IMR-90 (cell line): ENCODE measurements at regions not wholly inside any gene's neighbourhood (a gene's known extent, or its start where the extent isn't known, plus 50 kb on each side); places are given as distances from the start of the nearest gene placed in this dataset.

Experiments
- ATAC-seq: fragments of 200-7000 bp; cut with Tn5 transposase; 2 replicates; pipeline ENCODE4 v1.9.1; 2020; ENCODE audit warnings: low read depth, mild to moderate bottlenecking, moderate library complexity
- BruUV-seq: library from RNA; stranded (reverse); fragments of 400-500 nt; replicated peaks from 2 replicates; lab custom pipeline; 2021; lab: Mats Ljungman, UMichigan
- CTCF ChIA-PET: fragments of 300-600 bp; formaldehyde crosslinking; extraction: SDS; loops from one replicate; lab custom pipeline; 2021; ENCODE audit warnings: antibody characterized with exemption; lab: Yijun Ruan, JAX
- POLR2A ChIA-PET: fragments of 300-600 bp; sonication (Branson Sonifier 250); formaldehyde crosslinking; loops from one replicate; lab custom pipeline; 2022; ENCODE audit warnings: antibody characterized with exemption; ENCODE audit not compliant: unreplicated experiment; lab: Charles Lee
- DNase-seq: peaks from one replicate; pipeline ENCODE4 v3.0.0; 2013
- H2AFZ ChIP-seq: replicated peaks from 2 replicates; pipeline ENCODE3; 2013; ENCODE audit warnings: low read length, mild to moderate bottlenecking; ENCODE audit not compliant: poor library complexity
- H2AK5ac ChIP-seq: 2 replicates; pipeline ENCODE4 v1.6.1; 2013; ENCODE audit warnings: low read depth, low read length, inconsistent platforms
- H2AK9ac ChIP-seq: replicated peaks from 2 replicates; pipeline ENCODE3; 2013; ENCODE audit warnings: mild to moderate bottlenecking, low read depth, low read length, moderate library complexity; ENCODE audit not compliant: poor library complexity
- H2BK120ac ChIP-seq: 2 replicates; pipeline ENCODE4 v1.6.1; 2013; ENCODE audit warnings: low read depth, low read length, inconsistent platforms
- H2BK15ac ChIP-seq: 3 replicates; pipeline ENCODE4 v1.6.1; 2013; ENCODE audit warnings: low read depth, low read length, inconsistent platforms
- H2BK20ac ChIP-seq: 2 replicates; pipeline ENCODE4 v1.6.1; 2013; ENCODE audit warnings: low read depth, mild to moderate bottlenecking, inconsistent platforms, low read length, moderate library complexity
- H2BK5ac ChIP-seq: 2 replicates; pipeline ENCODE4 v1.6.1; 2013; ENCODE audit warnings: mild to moderate bottlenecking, low read depth, low read length, inconsistent platforms; ENCODE audit not compliant: poor library complexity, severe bottlenecking
- H3K14ac ChIP-seq: replicated peaks from 2 replicates; pipeline ENCODE4 v1.6.1; 2013; ENCODE audit warnings: low read depth, low read length, inconsistent platforms
- H3K18ac ChIP-seq: 2 replicates; pipeline ENCODE4 v1.6.1; 2013; ENCODE audit warnings: low read depth, low read length, control low read depth
- H3K23ac ChIP-seq: 2 replicates; pipeline ENCODE4 v1.6.1; 2013; ENCODE audit warnings: low read depth, low read length, inconsistent platforms
- H3K27ac ChIP-seq: 2 replicates; pipeline ENCODE4 v1.5.1; 2013; ENCODE audit warnings: mild to moderate bottlenecking, control low read depth, low read length; ENCODE audit not compliant: insufficient read depth
- H3K27me3 ChIP-seq: 2 replicates; pipeline ENCODE4 v1.6.1; 2013; ENCODE audit warnings: low read length; ENCODE audit not compliant: control insufficient read depth, insufficient read depth
- H3K36me3 ChIP-seq: 2 replicates; pipeline ENCODE4 v1.6.1; 2013; ENCODE audit warnings: low read length, mixed read lengths; ENCODE audit not compliant: control insufficient read depth, insufficient read depth
- H3K4ac ChIP-seq: 2 replicates; pipeline ENCODE4 v1.6.1; 2013; ENCODE audit warnings: low read depth, low read length, inconsistent platforms
- H3K4me1 ChIP-seq: 2 replicates; pipeline ENCODE4 v1.6.1; 2013; ENCODE audit warnings: low read length, mixed read lengths; ENCODE audit not compliant: control insufficient read depth, insufficient read depth
- H3K4me2 ChIP-seq: 2 replicates; pipeline ENCODE4 v1.6.1; 2013; ENCODE audit warnings: low read depth, mild to moderate bottlenecking, control low read depth, low read length, moderate library complexity
- H3K4me3 ChIP-seq: 2 replicates; pipeline ENCODE4 v1.5.1; 2013; ENCODE audit warnings: low read depth, mild to moderate bottlenecking, control low read depth, low read length, moderate library complexity; ENCODE audit not compliant: insufficient read depth
- H3K56ac ChIP-seq: 2 replicates; pipeline ENCODE4 v1.6.1; 2013; ENCODE audit warnings: low read length, inconsistent platforms; ENCODE audit not compliant: insufficient read depth; ENCODE audit errors: extremely low read depth
- H3K79me1 ChIP-seq, 2 experiments: 2 replicates each; pipeline ENCODE4 v1.6.1; 2013; ENCODE audit warnings: low read length in 2 of 2, inconsistent platforms in 1 of 2, low read depth in 1 of 2
- H3K9ac ChIP-seq: 2 replicates; pipeline ENCODE4 v1.6.1; 2013; ENCODE audit warnings: low read depth, low read length, control low read depth
- H3K9me1 ChIP-seq: 2 replicates; pipeline ENCODE4 v1.6.1; 2013; ENCODE audit warnings: low read length, inconsistent platforms; ENCODE audit not compliant: insufficient read depth
- H3K9me3 ChIP-seq: 2 replicates; pipeline ENCODE4 v1.6.1; 2013; ENCODE audit warnings: low read length; ENCODE audit not compliant: control insufficient read depth, insufficient read depth
- H4K20me1 ChIP-seq: 2 replicates; pipeline ENCODE4 v1.6.1; 2013; ENCODE audit warnings: low read length, inconsistent platforms; ENCODE audit not compliant: insufficient read depth
- H4K5ac ChIP-seq: 2 replicates; pipeline ENCODE4 v1.6.1; 2013; ENCODE audit warnings: mild to moderate bottlenecking, low read depth, low read length, control low read depth
- H4K8ac ChIP-seq, 2 experiments: 2 replicates each; pipeline ENCODE4 v1.6.1; 2013; ENCODE audit warnings: low read depth in 2 of 2, low read length in 2 of 2, control low read depth in 1 of 2, inconsistent platforms in 1 of 2
- H4K91ac ChIP-seq: 2 replicates; pipeline ENCODE4 v1.6.1; 2013; ENCODE audit warnings: low read depth, low read length, inconsistent platforms; ENCODE audit not compliant: insufficient read depth
- BHLHE40 ChIP-seq: fragments of 150-350 bp; IDR thresholded peaks from 2 replicates; pipeline ENCODE4 v1.6.1; 2016; ENCODE audit warnings: mild to moderate bottlenecking, low read depth, low read length
- CHD1 ChIP-seq: IDR thresholded peaks from 2 replicates; pipeline ENCODE4 v1.6.1; 2012; ENCODE audit warnings: low read depth, low read length, improper control_type of control experiment
- MAZ ChIP-seq: IDR thresholded peaks from 2 replicates; pipeline ENCODE4 v1.6.1; 2012; ENCODE audit warnings: low read depth, mild to moderate bottlenecking, low read length, improper control_type of control experiment, moderate library complexity, borderline replicate concordance
- MXI1 ChIP-seq: IDR thresholded peaks from 2 replicates; pipeline ENCODE4 v1.6.1; 2012; ENCODE audit warnings: low read depth, mild to moderate bottlenecking, low read length, moderate library complexity, borderline replicate concordance
- NFE2L2 ChIP-seq: fragments of 150-350 bp; IDR thresholded peaks from 2 replicates; pipeline ENCODE4 v1.6.1; 2016; ENCODE audit warnings: low read depth, mild to moderate bottlenecking, low read length
- RCOR1 ChIP-seq: IDR thresholded peaks from 2 replicates; pipeline ENCODE4 v1.6.1; 2012; ENCODE audit warnings: mild to moderate bottlenecking, low read length, improper control_type of control experiment; ENCODE audit not compliant: insufficient replicate concordance
- RFX5 ChIP-seq: IDR thresholded peaks from 2 replicates; pipeline ENCODE4 v1.8.0; 2012; ENCODE audit warnings: low read depth, mild to moderate bottlenecking, low read length, moderate library complexity
- WGBS, 2 experiments: methylation state at CpG; one replicate each; pipeline versions ENCODE4 v1.1.5 to v1.1.7; 2013; ENCODE audit warnings: missing lambda C conversion rate in 2 of 2; ENCODE audit not compliant: insufficient read length in 1 of 2; ENCODE audit errors: extremely low coverage in 2 of 2; 5-methylcytosine and 5-hydroxymethylcytosine counted together
- dilution Hi-C: fragments of 300-500 bp; cut with HindIII; formaldehyde crosslinking; loops from one replicate; pipeline ENCODE4 v1.14.3; 2018; ENCODE audit warnings: low sequenced_read_pairs; ENCODE audit not compliant: unreplicated experiment
- in situ Hi-C: fragments of 300-500 bp; cut with MboI; formaldehyde crosslinking; loops from 3 replicates; pipeline ENCODE4 v1.14.3; 2019; ENCODE audit warnings: low sequenced_read_pairs, inconsistent platforms, mixed read lengths
- intact Hi-C: fragments of 100-400 bp; cut with micrococcal nuclease; formaldehyde crosslinking; loops from 2 replicates; pipeline ENCODE4 v1.10.0; 2022

DNA sequence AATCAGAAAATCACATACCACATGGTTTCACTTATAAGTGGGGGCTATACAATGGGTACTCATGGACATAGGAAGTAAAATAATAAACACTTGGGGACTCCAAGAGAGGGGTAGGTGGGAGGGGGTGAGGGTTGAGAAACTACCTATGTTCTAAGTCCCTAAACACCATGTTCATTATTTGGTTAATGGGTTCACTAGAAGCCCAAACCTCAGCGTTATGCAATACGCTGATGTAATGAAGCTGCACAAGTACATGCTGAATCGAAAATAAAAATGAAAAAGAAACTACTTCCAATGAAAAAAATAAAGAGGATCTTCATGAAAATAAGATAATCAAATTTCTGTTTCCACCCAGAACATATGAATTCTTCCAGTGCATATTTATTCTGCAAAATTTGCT, 208.5 kb downstream of the TMEM161B start:
- dilution Hi-C loops = no loop called here
- H3K27me3 ChIP-seq = no peaks in the 10 kb centered on the region
- H3K4me3 ChIP-seq = no peak overlapping the region
- no peak overlapping the region for H2BK20ac ChIP-seq
- no peak overlapping the region for H4K5ac ChIP-seq
- BruUV-seq = no TSS peak
- H3K9me1 ChIP-seq = no peaks in the 10 kb centered on the region
- H4K91ac ChIP-seq = no peak overlapping the region
- H3K4ac ChIP-seq = no peak overlapping the region
- TF ChIP-seq BHLHE40 (no peak), NFE2L2 (no peak), RFX5 (no peak), MXI1 (no peak), CHD1 (no peak), RCOR1 (no peak), MAZ (no peak)
- H3K18ac ChIP-seq = no peak overlapping the region
- no peak overlapping the region for H4K8ac ChIP-seq
- no peak for ATAC-seq
- CTCF ChIA-PET = no interaction called here
- H3K56ac ChIP-seq = no peak overlapping the region
- H3K27ac ChIP-seq = no peak overlapping the region
- H2AK5ac ChIP-seq = no peak overlapping the region
- WGBS, 2 experiments = no CpG with 5 or more reads among the region's 3 CpGs
- no peak overlapping the region for H3K9ac ChIP-seq
- no peak overlapping the region for H3K4me2 ChIP-seq
- no peaks in the 10 kb centered on the region for H3K79me1 ChIP-seq
- H2BK5ac ChIP-seq = no peak overlapping the region
- POLR2A ChIA-PET = no interaction called here
- H3K9me3 ChIP-seq = peaks cover 15% of the 10 kb centered on the region
- H2AK9ac ChIP-seq = no peak overlapping the region
- no peak overlapping the region for H3K14ac ChIP-seq
- no peaks in the 10 kb centered on the region for H4K20me1 ChIP-seq
- H3K23ac ChIP-seq = no peak overlapping the region
- no peak for DNase-seq
- H3K36me3 ChIP-seq = no peaks in the 10 kb centered on the region
- no peaks in the 10 kb centered on the region for H3K4me1 ChIP-seq
- in situ Hi-C loops = no loop called here
- no peak overlapping the region for H2AFZ ChIP-seq
- H2BK120ac ChIP-seq = no peak overlapping the region
- H2BK15ac ChIP-seq = no peak overlapping the region
- intact Hi-C loops = no loop called here
